Endothelial cell of umbilical vein (primary cell): ENCODE measurements at regions not wholly inside any gene's neighbourhood (a gene's known extent, or its start where the extent isn't known, plus 50 kb on each side); places are given as distances from the start of the nearest gene placed in this dataset.

Experiments
- CTCF ChIP-seq, 2 donors: IDR thresholded peaks; 1 replicate in 1 of 2; 2 replicates in 1 of 2; pipeline ENCODE4 v1.5.1; 2011; ENCODE audit warnings: low read length in 2 of 2, mild to moderate bottlenecking in 2 of 2, moderate library complexity in 2 of 2, control low read depth in 1 of 2, inconsistent platforms in 1 of 2, low read depth in 1 of 2; ENCODE audit not compliant: insufficient read depth in 1 of 2; ENCODE audit errors: extremely low read depth in 1 of 2
- FOS ChIP-seq: IDR thresholded peaks from 2 replicates; pipeline ENCODE4 v1.6.1; 2011; ENCODE audit warnings: mild to moderate bottlenecking, low read length, moderate library complexity, borderline replicate concordance; ENCODE audit not compliant: insufficient read depth
- POLR2A ChIP-seq: IDR thresholded peaks from 2 replicates; pipeline ENCODE4 v1.6.1; 2012; ENCODE audit warnings: low read depth, mild to moderate bottlenecking, control low read depth, low read length

- TF ChIP-seq CTCF (IDR thresholded peaks at IDR 0.05; ENCODE audit: extremely low read depth in 1 of 2, insufficient read depth in 1 of 2, low read depth in 1 of 2, low read length in 2 of 2) = no peak
- TF ChIP-seq POLR2A = no peak
- no peak for TF ChIP-seq FOS
These were observed 167.4 kb downstream of the QRSL1 start for GRCh38 chr6:106796781-106797180.
